GM23248 (cell line): ENCODE measurements at regions not wholly inside any gene's neighbourhood (a gene's known extent, or its start where the extent isn't known, plus 50 kb on each side); places are given as distances from the start of the nearest gene placed in this dataset.

ENCODE experiments used
- DNase-seq: peaks from one replicate; pipeline ENCODE4 v3.0.0-alpha.2; 2015
- H2AFZ ChIP-seq: fragments of 200-600 bp; sonication (generic); 2 replicates; pipeline ENCODE4 v1.6.1; 2016; ENCODE audit warnings: antibody characterized with exemption
- H3F3A ChIP-seq: fragments of 200-600 bp; sonication (generic); 2 replicates; pipeline ENCODE4 v1.6.1; 2016; ENCODE audit warnings: mild to moderate bottlenecking, antibody characterized with exemption, mixed run types; ENCODE audit not compliant: insufficient read depth
- H3K27ac ChIP-seq: fragments of 200-600 bp; sonication (generic); 2 replicates; pipeline ENCODE4 v1.5.1; 2016; ENCODE audit warnings: mild to moderate bottlenecking
- H3K27me3 ChIP-seq: fragments of 200-600 bp; sonication (generic); replicated peaks from 2 replicates; pipeline ENCODE4 v1.6.1; 2016; ENCODE audit warnings: mild to moderate bottlenecking; ENCODE audit not compliant: insufficient read depth
- H3K36me3 ChIP-seq: fragments of 200-600 bp; sonication (generic); 2 replicates; pipeline ENCODE4 v1.6.1; 2016; ENCODE audit warnings: low read depth, mild to moderate bottlenecking
- H3K4me1 ChIP-seq: fragments of 200-600 bp; sonication (generic); 2 replicates; pipeline ENCODE4 v1.6.1; 2016; ENCODE audit warnings: mild to moderate bottlenecking; ENCODE audit not compliant: insufficient read depth
- H3K4me2 ChIP-seq: fragments of 200-600 bp; sonication (generic); one replicate; pipeline ENCODE4 v1.6.1; 2016; ENCODE audit warnings: mild to moderate bottlenecking; ENCODE audit not compliant: unreplicated experiment
- H3K4me3 ChIP-seq: fragments of 200-600 bp; sonication (generic); 2 replicates; pipeline ENCODE4 v1.5.1; 2016; ENCODE audit warnings: mild to moderate bottlenecking
- H3K79me2 ChIP-seq: fragments of 200-600 bp; sonication (generic); 2 replicates; pipeline ENCODE4 v1.6.1; 2016; ENCODE audit warnings: mild to moderate bottlenecking; ENCODE audit not compliant: insufficient read depth
- H3K9ac ChIP-seq: fragments of 200-600 bp; sonication (generic); 2 replicates; pipeline ENCODE4 v1.6.1; 2016; ENCODE audit warnings: mild to moderate bottlenecking
- H3K9me2 ChIP-seq: fragments of 200-600 bp; sonication (generic); 2 replicates; pipeline ENCODE4 v1.6.1; 2016; ENCODE audit warnings: mixed run types, mild to moderate bottlenecking, moderate library complexity; ENCODE audit not compliant: insufficient read depth
- H3K9me3 ChIP-seq: fragments of 200-600 bp; sonication (generic); one replicate; pipeline ENCODE4 v1.6.1; 2017; ENCODE audit warnings: low read depth
- H4K20me1 ChIP-seq: fragments of 200-600 bp; sonication (generic); 2 replicates; pipeline ENCODE4 v1.6.0; 2016; ENCODE audit not compliant: insufficient read depth
- EZH2 ChIP-seq: fragments of 200-600 bp; sonication (generic); IDR thresholded peaks from 2 replicates; pipeline ENCODE4 v1.6.1; 2018; ENCODE audit warnings: antibody characterized with exemption, mild to moderate bottlenecking; ENCODE audit not compliant: insufficient read depth, poor library complexity, severe bottlenecking
- EZH2phosphoT487 ChIP-seq: fragments of 200-600 bp; sonication (generic); IDR thresholded peaks from 2 replicates; pipeline ENCODE4 v1.6.1; 2018; ENCODE audit warnings: antibody characterized with exemption, moderate library complexity, mild to moderate bottlenecking, low read depth; ENCODE audit not compliant: insufficient read depth
- WGBS, 2 experiments: methylation state at CpG; one replicate each; pipeline ENCODE4 v1.1.6; 2015 to 2017; ENCODE audit warnings: low lambda C conversion rate in 2 of 2, low coverage in 1 of 2; ENCODE audit errors: missing lambda C conversion rate in 2 of 2; 5-methylcytosine and 5-hydroxymethylcytosine counted together
- in situ Hi-C: fragments of 300-500 bp; cut with MboI; formaldehyde crosslinking; loops from 2 replicates; pipeline ENCODE4 v1.15.0; 2020

- H3K4me3 ChIP-seq: no peak overlapping the region
- no peak for DNase-seq
- no peak for TF ChIP-seq EZH2
- TF ChIP-seq EZH2phosphoT487: no peak
- no peaks in the 10 kb centered on the region for H3F3A ChIP-seq
- H3K9me2 ChIP-seq: no peaks in the 10 kb centered on the region
- H3K9me3 ChIP-seq: no peaks in the 10 kb centered on the region
- 55 to 66% methylated on average over 4 of the region's 4 CpGs for whole genome bisulfite sequencing, 2 experiments
- no peak overlapping the region for H3K4me2 ChIP-seq
- in situ Hi-C loops: no loop called here
- no peaks in the 10 kb centered on the region for H4K20me1 ChIP-seq
- no peaks in the 10 kb centered on the region for H3K79me2 ChIP-seq
- no peaks in the 10 kb centered on the region for H3K36me3 ChIP-seq
- no peak overlapping the region for H2AFZ ChIP-seq
- no peak overlapping the region for H3K9ac ChIP-seq
- H3K27ac ChIP-seq: no peak overlapping the region
- no peaks in the 10 kb centered on the region for H3K4me1 ChIP-seq
- no peaks in the 10 kb centered on the region; the same call in 1 of the 2 replicates for H3K27me3 ChIP-seq
Measured at GRCh38 chr1:11377954-11378353, 101.0 kb upstream of the DISP3 start.

- H3K36me3 ChIP-seq: no peaks in the 10 kb centered on the region
- H3K9me3 ChIP-seq: no peaks in the 10 kb centered on the region
- 12 to 20% methylated on average over 8 of the region's 8 CpGs for WGBS, 2 experiments
- H4K20me1 ChIP-seq: no peaks in the 10 kb centered on the region
- no peak overlapping the region for H3K9ac ChIP-seq
- no peaks in the 10 kb centered on the region for H3K79me2 ChIP-seq
- DNase-seq: no peak
- H3K27me3 ChIP-seq: no peaks in the 10 kb centered on the region; the same call in 1 of the 2 replicates
- no peak overlapping the region for H3K27ac ChIP-seq
- in situ Hi-C loops: no loop called here
- H3F3A ChIP-seq: no peaks in the 10 kb centered on the region
- no peak overlapping the region for H3K4me2 ChIP-seq
- no peaks in the 10 kb centered on the region for H3K9me2 ChIP-seq
- TF ChIP-seq EZH2 (no peak), EZH2phosphoT487 (no peak)
- no peak overlapping the region for H2AFZ ChIP-seq
- H3K4me3 ChIP-seq: no peak overlapping the region
- no peaks in the 10 kb centered on the region for H3K4me1 ChIP-seq
Measured at GRCh38 chr1:11379851-11380250, 99.1 kb upstream of the DISP3 start.

DNA sequence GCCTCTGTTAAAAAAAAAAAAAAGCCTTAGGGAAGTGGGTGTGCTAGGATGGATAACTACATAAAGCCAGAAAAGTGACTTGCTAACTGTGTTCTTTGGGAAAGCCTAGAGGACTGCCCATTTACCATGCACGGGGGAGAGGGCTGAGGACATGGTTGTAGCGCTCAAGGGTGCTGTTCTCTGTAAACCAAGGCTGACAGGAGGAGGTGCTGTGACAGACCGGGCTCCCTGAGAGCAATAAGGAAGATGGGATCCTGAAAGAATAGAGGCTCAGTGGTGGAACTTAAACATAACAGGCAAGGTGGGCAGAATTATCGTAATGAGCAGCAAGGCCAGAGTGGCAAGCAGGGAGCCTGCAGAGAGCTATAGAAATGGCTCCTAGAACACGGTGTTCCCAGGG lies 98.5 kb upstream of the DISP3 start:
- Histone ChIP-seq H3F3A (no peaks in the 10 kb centered on the region), H3K9me2 (no peaks in the 10 kb centered on the region), H3K27ac (no peak overlapping the region), H3K27me3 (no peaks in the 10 kb centered on the region; the same call in 1 of the 2 replicates), H4K20me1 (no peaks in the 10 kb centered on the region), H3K9ac (no peak overlapping the region), H3K4me2 (no peak overlapping the region), H3K4me3 (no peak overlapping the region), H3K79me2 (no peaks in the 10 kb centered on the region), H3K4me1 (no peaks in the 10 kb centered on the region), H3K36me3 (no peaks in the 10 kb centered on the region), H3K9me3 (no peaks in the 10 kb centered on the region), H2AFZ (no peak overlapping the region)
- 34 to 35% methylated on average over 5 of the region's 5 CpGs for WGBS, 2 experiments
- TF ChIP-seq EZH2 (no peak), EZH2phosphoT487 (no peak)
- DNase-seq: no peak
- in situ Hi-C loops: no loop called here

GRCh38 chr1:11383553-11384169 lies 95.3 kb upstream of the DISP3 start:
- Histone ChIP-seq H3K79me2 (no peaks in the 10 kb centered on the region), H3K4me3 (no peak overlapping the region), H3K36me3 (no peaks in the 10 kb centered on the region), H3K27me3 (no peaks in the 10 kb centered on the region; the same call in 1 of the 2 replicates), H2AFZ (no peak overlapping the region), H4K20me1 (no peaks in the 10 kb centered on the region), H3K4me1 (no peaks in the 10 kb centered on the region), H3F3A (no peaks in the 10 kb centered on the region), H3K9ac (no peak overlapping the region), H3K9me2 (no peaks in the 10 kb centered on the region), H3K9me3 (no peaks in the 10 kb centered on the region), H3K4me2 (no peak overlapping the region), H3K27ac (no peak overlapping the region)
- 29 to 33% methylated on average over 10 of the region's 10 CpGs for WGBS, 2 experiments
- in situ Hi-C loops: no loop called here
- no peak for DNase-seq
- TF ChIP-seq EZH2 (no peak), EZH2phosphoT487 (no peak)

DNA sequence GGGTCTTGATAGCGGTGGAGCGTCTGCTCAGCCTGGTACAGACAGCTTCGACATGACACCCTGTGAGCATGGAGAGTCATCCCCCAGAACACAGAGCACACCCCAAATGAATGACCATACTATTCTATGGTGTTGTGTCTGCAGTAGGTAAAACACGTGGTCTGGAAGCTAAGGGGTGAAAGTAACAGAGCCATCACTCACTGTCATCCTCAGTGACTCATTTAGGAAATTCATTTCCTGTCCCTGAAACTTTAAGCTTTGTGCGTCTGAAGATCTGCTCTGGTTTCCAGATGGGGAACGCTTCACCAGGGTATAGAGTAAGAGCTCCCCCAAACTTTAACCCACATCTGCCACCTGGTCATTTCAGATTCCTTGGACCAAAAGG lies 94.8 kb upstream of the DISP3 start:
- no peak overlapping the region for H3K9ac ChIP-seq
- H3K9me3 ChIP-seq: no peaks in the 10 kb centered on the region
- H3K4me3 ChIP-seq: no peak overlapping the region
- in situ Hi-C loops: no loop called here
- no peaks in the 10 kb centered on the region for H3K4me1 ChIP-seq
- no peak overlapping the region for H3K4me2 ChIP-seq
- 2 to 4% methylated on average over 6 of the region's 6 CpGs for WGBS, 2 experiments
- H2AFZ ChIP-seq: no peak overlapping the region
- H3F3A ChIP-seq: no peaks in the 10 kb centered on the region
- H3K27ac ChIP-seq: no peak overlapping the region
- no peaks in the 10 kb centered on the region for H3K36me3 ChIP-seq
- no peaks in the 10 kb centered on the region for H3K9me2 ChIP-seq
- H4K20me1 ChIP-seq: no peaks in the 10 kb centered on the region
- no peaks in the 10 kb centered on the region for H3K79me2 ChIP-seq
- no peak for DNase-seq
- TF ChIP-seq EZH2 (no peak), EZH2phosphoT487 (no peak)
- H3K27me3 ChIP-seq: no peaks in the 10 kb centered on the region; the same call in 1 of the 2 replicates
